Hematopoietic multipotent progenitor cell treated with erythropoietin and hydrocortisone succinate and interleukin-3 and kit ligand, for 17 days (in vitro differentiated cells): ENCODE measurements at regions not wholly inside any gene's neighbourhood (a gene's known extent, or its start where the extent isn't known, plus 50 kb on each side); places are given as distances from the start of the nearest gene placed in this dataset.

ENCODE experiments used
- DNase-seq: peaks from one replicate; pipeline ENCODE4 v3.0.0-alpha.2; 2015; ENCODE audit warnings: low spot score

GRCh38 chr2:120828829-120829632, 93.4 kb downstream of the GLI2 start:
- DNase-seq: no peak

GRCh38 chr2:120829633-120830025, 94.0 kb downstream of the GLI2 start:
- DNase-seq: no peak

GRCh38 chr2:120830096-120830830, 94.6 kb downstream of the GLI2 start:
- DNase-seq: no peak

GRCh38 chr2:120831086-120831485, 95.4 kb downstream of the GLI2 start:
- no peak for DNase-seq

GRCh38 chr2:120831891-120832290, 96.2 kb downstream of the GLI2 start:
- no peak for DNase-seq

GRCh38 chr2:120832296-120833070, 96.8 kb downstream of the GLI2 start:
- no peak for DNase-seq

- DNase-seq: no peak
Measured at GRCh38 chr2:120833127-120833675, 97.5 kb downstream of the GLI2 start.

GRCh38 chr2:120834206-120834605, 98.5 kb downstream of the GLI2 start:
- no peak for DNase-seq

GRCh38 chr2:120836281-120836680, 100.6 kb downstream of the GLI2 start:
- DNase-seq: no peak

- no peak for DNase-seq
Measured at GRCh38 chr2:120840795-120841487, 105.3 kb downstream of the GLI2 start.

GRCh38 chr2:120842456-120843439, 107.1 kb downstream of the GLI2 start:
- DNase-seq: no peak

GRCh38 chr2:120844070-120844738, 108.5 kb downstream of the GLI2 start:
- no peak for DNase-seq

- no peak for DNase-seq
Measured at GRCh38 chr2:120845277-120845676, 109.6 kb downstream of the GLI2 start.

GRCh38 chr2:120846406-120847095, 110.9 kb downstream of the GLI2 start:
- no peak for DNase-seq

GRCh38 chr2:120847700-120848321, 112.1 kb downstream of the GLI2 start:
- no peak for DNase-seq

- DNase-seq: no peak
Measured at GRCh38 chr2:120849278-120849677, 113.6 kb downstream of the GLI2 start.

- no peak for DNase-seq
Measured at GRCh38 chr2:120850551-120850950, 114.9 kb downstream of the GLI2 start.

- no peak for DNase-seq
Measured at GRCh38 chr2:120851116-120851773, 115.6 kb downstream of the GLI2 start.
